GM21529 (cell line): ENCODE measurements at regions not wholly inside any gene's neighbourhood (a gene's known extent, or its start where the extent isn't known, plus 50 kb on each side); places are given as distances from the start of the nearest gene placed in this dataset.

Experiments
- ATAC-seq: cut with Tn5 transposase; IDR thresholded peaks from one replicate; pipeline ENCODE4 v1.9.1; 2021; ENCODE audit not compliant: unreplicated experiment

DNA sequence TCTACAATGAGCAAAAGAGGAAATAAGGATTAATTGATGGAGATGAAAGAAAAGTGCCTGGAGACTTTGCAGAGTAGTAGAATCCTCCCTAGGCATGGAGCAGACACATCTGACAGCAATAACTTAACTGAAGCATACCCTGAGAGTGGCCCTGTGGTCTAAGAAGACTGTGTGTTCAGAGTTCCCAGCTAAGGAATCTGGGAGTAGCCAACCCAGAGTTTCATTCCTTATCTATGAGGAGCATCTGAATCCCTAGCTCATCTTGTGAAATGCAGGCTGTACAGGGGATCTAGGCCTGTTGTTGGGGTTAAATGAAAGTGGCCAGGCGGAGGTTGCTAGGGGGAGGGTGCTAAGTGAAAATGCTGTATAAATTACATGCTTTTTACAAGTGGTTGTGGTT is 233.1 kb upstream of the FBXL7 start:
- ATAC-seq, result no peak

DNA sequence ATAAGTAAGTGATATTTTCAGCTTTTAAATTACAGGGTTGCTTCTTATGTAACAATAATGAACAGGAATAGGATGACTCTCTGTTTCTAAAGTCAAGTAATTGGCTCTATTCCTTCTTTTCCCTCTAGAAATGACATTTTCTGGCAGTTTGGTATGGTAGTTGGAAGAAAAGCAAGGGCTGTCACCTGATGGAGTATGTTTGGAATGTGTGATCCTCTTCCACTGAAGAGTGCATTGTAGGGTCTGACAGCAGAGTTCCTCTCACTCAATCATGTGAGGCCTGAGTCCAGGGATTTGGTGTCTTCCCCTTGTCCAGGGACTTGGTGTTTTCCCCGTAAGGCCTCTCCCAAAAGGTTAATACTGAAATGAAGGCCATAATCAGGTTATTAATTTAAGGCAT is 233.8 kb upstream of the FBXL7 start:
- ATAC-seq, result no peak

DNA sequence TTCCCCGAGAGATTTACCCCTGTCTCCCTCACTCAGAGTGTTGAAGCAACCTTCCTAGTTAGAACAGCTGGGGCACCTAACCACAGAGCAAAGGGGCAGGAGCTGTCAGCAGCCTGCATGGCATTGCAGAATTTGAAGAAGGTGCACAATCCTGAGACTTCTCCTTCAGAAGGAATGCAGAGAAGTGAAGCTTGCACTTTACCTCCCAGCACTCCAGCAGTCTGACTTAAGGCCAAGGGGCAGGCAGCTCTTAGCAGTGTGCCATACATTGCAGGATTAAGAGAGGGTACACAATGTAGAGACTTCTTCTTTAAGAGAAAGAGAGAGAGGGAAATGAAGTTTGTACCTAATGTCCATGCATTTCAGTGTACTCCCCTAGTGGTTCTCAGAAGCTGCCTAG is 236.0 kb upstream of the FBXL7 start:
- ATAC-seq, result no peak

DNA sequence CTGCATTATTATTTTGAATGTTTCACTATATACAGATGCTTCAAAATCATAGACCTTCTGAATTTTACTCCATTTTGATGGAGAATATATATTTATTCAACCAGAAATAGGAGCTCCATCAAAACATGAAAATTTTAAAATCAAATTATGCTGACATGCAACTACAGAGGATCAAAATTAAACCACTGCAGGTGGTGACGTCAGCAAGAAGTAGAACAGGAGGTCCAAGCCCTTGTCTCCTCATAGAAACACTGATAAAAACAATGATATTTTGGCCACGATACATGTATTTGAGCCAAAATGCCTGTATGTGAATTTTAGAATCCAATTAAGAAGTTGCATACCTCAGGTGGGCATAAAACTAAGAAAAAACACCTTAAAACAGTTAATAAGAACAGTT is 236.6 kb upstream of the FBXL7 start:
- ATAC-seq, result no peak

DNA sequence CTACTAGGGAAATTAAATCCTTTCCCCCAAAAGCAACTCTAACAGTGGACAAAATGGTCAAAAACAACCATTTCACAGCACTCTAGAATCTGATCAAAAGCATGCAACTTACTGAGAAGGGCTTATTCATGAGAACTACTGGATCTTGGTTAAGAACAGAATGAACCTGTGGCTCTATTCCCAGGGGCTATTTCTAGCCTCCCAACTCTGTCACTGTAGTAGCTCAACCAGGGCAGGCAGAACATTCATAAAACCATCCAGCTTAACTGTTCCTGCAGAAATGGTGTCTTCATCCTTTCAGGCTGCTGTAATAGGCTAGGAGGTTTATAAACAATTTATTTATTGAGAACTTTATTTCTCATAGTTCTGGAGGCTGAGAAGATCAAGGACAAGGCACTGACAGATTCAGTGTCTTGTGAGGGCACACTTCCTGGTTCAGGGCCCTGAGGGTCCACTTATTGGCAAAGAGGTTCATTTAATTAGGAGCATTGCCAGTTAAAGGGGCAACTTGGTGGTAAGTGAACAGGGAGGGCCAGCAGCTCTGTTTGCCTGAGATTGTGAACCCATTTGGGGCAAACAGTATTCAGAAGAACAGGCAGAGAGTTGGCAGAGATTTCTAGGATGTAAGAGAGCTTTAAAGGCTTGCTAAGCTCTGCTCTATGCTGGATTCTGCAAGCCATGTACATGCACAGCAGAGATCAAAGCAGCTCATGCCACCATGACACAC is 238.5 kb upstream of the FBXL7 start:
- ATAC-seq, result no peak

DNA sequence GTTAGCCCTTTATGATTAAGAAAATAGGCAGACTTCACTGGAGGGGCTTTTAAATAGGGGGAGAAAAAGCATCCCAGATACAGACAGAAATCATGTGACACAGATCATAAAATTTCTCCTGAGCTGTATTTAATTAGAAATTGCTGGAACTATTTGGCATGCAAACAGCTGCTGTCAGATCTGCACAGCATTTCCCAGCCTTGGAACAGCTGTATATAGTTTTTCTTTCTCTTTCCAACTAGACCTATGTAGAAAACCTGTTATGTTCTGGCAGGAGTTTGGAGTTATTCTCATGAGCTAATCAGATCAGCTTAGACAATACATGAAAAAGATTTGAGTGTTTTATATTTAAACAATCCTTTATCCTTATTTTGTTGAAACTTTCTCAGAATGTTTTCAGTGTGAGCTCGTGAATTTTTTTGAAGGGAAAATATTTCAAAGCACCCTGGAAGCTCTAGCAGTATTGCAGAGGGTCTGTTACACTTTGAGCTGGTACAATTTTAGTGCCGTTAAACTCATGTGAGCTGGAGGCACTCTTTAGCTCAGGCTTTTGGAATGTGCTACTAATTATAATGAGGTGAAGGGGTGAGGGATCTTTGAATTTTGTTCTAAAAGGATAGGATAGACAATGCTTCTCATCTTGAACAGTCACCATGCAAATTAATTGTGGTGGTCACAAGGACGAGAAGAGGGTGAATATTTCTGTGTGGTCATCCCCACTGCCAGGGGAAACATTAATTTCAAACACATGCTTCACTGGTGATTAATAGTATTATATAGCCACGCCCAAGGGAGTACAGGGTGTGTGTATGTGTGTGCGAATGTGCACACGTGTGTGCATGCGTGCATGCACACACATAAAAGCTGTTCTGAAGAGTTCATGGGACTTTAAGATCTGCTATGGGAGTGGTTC is 239.4 kb upstream of the FBXL7 start:
- no peak for ATAC-seq

DNA sequence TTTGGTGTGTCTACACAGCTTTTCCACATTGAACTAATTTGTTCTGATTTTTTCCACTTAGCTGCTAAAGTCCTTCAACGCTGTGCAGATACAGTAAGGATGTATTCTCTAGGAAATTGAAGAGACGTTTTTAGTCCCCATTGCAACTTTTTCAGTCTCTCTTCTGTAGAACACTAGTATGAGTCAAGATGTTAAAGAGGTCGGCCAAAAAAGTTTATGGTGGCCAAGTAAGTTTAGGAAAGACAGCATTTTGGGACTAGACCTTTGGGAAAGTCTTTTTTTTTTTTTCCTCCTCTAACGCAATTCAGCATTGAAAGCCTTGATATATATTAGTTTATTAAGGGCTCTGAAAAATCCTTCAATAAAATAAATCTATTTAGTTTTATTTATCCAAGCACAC is 243.5 kb upstream of the FBXL7 start:
- no peak for ATAC-seq

DNA sequence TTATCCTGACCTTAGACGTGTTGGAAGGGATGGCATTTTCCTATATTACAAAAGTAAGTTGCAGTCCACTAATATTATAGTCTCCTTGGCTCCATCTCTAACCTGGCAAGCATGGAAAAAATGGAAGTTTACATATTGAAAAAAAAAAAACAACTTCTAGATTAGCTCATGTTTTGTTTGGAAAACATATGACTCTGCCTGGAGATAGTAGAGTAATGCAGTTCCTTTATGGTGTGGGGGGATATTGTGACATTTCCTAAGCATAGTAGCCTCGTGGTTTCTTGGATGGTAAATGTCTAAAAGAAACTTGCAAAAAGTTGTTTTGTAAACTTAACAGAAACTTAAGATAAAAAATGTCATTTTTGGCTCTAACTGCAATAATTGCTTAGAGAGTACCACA is 244.4 kb upstream of the FBXL7 start:
- no peak for ATAC-seq

DNA sequence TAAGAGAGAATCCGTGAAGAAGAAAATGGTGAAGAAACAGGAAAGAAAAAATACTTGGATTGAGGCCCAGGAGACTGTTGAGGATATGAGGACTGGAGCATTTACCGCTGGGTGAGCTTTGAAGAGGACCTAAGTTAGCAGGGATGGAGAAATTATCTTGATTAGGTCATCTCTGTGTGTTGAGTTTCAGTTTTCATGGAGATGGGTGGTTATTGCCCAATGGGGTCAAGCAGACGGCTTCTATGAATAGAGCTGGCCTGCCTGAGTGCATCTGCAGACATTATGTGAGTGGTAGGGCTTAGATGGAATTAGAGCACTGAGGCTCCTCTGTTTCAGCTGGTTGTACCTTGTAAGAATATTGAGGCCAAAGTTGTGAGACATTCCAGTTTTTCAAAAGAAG is 245.4 kb upstream of the FBXL7 start:
- ATAC-seq, result no peak

DNA sequence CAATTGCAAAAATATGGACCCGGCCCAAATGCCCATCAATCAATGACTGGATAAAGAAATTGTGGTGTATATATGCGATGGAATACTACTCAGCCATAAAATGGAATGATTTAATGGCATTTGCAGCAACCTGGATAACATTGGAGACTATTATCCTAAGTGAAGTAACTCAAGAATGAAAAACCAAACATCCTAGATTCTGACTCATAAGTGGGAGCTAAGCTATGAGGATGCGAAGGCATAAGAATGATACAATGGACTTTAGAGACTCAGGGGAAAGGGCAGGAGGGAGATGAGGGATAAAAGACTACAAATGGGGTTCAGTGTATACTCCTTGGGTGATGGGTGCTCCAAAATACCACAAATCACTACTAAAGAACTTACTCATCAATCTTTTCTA is 247.6 kb upstream of the FBXL7 start:
- no peak for ATAC-seq

DNA sequence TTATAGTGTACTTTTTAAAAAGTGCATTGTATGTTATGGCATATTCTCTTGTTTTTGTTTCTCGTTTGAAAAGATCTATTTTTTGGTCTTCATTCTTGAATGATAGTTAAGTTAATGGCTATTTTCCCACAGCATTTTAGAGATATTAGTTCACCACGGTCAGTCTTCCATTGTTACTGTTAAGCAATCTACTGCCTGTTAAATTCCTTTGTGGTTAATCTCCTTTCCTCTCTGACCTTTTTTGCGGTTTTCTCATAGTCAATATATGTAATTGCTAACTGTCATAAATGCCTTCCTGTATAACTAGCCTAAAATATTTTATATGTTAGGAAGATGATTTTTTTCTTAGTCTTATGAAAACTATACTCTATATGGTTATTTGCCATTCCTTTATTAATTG is 250.8 kb upstream of the FBXL7 start:
- ATAC-seq, result no peak

DNA sequence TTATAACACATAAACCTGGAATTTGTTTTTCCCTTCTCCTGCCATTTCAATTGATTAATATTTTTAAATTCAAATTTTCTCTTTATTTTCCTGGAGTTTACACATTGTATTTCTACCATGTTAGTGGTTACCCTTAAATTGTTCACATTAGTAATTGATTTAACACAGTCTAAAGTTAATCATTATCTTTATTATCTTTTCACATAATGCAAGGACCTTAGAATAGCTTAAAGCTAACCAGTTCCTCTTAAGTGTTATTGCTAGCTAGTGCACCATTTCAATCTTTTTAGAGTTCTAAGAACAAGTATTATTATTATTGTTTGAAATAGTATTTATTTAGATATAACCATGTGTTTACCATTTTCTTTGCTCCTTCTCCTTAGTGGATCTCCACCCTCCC is 251.2 kb upstream of the FBXL7 start:
- ATAC-seq, result no peak

DNA sequence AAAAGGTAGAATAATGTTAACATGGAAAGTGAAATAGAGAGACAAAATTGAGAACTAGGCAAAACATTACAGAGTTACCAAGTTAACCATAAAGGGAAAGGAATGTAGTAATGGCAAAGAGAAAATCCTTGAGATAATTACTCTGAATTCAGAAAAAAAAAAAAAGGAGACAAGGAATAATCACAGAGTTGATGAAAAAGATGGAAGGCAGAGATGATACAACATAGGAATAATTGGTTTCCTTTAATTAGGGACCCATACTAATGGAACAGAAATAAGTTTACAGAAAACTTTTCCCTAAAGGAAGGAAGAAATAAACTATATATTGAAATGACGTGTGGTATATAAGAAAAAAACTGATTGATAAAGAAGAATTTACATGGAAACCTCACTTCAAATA is 254.1 kb upstream of the FBXL7 start:
- no peak for ATAC-seq

DNA sequence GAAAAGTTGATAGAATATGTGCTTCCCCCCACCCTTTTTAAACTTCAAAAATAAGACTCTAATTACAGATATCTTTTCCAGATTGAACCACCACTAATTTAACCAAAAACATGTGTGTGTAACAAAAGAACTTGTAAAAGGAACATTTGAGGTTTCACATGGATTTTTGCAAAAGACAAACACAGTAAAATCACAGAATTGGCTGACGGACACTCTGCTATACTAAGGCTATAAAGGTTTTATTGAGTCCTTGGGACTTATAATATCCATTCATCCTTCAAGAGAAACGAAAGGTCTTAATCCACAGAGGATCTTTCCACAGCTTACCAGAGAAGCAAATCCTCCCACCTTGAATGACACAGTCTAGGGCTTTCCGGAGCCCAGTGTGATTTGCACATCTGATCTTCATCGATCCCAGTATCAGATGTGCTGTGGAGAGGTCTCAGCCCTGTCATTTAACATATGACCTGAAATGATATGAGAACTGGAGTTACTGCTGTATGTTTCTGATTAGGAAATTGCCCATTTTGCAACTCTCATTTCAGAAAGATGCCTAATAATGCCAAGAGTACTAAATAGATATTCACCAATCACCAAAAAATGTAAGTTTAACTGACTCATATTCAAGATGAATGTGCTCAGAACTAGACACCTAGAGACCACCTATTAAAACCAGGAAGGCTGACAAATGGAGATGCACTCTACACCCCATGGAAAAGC is 256.5 kb upstream of the FBXL7 start:
- no peak for ATAC-seq

DNA sequence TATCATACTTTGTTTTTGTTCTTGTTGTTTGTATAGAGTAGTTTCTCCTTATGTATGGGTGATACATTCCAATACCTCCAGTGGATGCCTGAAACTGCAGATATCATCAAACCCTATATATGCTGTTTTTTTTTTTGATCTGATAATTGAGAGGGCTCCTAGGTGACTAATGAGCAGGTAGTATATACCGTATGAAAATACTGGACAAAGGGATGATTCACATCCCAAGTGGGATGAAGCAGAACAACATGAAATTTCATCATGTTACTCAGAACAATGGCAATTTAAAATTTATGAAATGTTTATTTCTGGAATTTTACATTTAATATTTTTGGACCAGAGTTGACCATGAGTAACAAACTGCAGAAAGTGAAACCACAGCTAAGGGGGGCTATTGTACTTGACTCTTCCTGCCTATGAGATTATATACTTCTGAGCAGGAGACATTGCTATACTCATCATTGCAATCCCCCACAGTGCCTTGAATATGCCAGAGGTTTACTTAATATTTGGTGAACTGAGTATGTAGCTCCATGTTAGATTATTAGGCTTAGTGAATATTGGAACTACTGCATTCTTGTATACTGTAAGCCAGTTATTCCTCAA is 258.7 kb upstream of the FBXL7 start:
- no peak for ATAC-seq

DNA sequence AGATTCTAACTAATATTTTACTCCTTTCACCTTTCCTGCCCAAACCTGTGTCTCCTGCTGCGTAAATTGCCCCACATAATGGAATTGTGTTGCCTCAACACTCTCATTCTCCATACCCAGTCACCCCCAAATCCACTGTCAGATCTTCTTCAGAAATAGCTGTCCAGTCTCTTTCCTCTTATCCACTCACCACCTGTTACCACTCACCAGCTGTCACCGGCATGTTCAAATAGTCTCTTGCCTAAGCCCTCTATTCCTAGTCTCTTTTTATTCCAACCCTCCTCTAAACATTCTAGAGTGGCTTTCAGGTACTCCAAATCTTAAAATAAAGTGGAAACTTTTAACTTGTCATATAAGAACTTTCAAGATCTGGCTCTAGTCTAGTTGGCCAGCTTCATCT is 262.0 kb upstream of the FBXL7 start:
- ATAC-seq, result no peak

DNA sequence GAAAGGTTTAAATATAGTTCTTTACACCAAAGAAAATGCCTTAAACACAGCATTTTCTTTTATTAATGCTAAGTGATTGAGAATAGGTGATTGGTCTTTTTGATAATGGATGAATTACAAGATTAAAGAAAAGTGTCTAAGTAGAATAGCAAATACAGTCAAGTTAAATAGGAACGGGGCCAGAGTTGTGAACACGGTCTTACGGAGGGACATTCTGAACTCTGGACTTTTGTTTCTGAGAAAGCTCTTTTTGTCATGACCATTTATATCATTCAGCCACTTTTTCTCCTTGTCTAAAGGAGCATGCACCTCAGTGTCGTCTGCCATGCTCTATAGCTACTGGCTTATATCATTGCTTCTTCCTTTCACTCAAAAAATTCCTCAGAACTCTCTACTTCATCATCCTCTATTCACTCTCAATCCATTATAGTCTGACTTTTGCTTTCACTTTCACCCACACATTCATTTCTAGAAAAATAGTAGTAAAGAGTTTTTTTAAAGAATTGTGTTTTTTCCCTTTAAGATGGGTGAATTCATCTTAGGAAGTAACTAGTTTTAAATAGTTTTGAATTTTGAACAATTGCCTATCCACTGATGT is 263.0 kb upstream of the FBXL7 start:
- no peak for ATAC-seq

DNA sequence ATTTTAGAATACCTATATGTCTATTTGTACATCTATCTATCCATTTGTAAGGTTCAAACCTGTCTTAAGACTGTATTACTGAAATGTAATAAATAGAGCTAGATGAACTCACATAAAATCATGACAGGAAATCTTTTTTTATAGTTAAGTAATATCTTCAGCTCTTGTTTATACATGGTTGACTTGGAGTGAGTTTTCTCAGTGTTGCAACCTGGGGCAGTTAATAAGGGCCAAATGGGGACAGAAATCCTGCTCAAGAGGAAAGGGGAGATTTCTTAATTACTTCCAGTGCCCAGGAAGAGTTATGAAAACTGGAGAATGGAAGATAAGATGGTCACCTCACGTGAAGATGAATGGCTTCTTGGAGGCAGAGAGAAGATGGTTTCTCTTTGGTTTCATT is 265.1 kb upstream of the FBXL7 start:
- no peak for ATAC-seq

DNA sequence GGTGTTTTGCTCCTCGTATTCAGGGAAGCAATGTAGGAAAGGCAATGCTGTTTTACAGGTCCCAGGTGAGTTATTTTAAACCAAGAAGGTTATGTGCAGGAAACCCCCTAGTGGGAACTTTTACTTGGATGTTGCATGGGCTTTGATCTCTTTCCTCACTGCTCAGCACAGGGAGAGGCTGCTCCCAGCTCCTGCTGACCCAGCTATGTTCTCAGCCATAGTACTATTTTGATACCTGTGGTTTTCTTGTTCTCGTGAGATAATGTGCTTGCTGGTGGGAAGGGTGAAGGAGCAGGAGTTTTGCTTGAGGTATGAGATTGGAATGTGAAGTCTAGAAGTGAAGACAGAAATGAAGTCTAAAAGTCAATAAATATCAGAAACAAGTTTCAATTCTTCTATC is 265.6 kb upstream of the FBXL7 start:
- ATAC-seq, result no peak

DNA sequence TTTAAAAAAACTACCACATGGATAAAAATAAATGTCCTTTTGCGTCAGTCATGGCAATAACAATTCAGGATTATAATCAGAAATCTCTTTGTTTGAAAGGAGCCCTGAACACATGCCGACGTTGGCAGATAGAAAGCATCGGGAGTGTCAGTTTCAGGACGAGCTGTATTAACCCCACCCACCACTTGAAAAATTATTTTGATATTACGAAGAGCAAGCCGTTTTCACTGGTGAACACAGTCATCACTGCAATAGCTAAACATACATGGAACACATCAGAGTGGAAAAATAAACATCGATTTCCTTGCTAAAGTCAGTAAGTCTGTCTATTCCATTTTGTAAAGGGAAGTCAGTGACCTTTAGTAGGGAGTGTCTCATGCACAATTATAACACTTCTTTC is 266.4 kb upstream of the FBXL7 start:
- ATAC-seq, result no peak

DNA sequence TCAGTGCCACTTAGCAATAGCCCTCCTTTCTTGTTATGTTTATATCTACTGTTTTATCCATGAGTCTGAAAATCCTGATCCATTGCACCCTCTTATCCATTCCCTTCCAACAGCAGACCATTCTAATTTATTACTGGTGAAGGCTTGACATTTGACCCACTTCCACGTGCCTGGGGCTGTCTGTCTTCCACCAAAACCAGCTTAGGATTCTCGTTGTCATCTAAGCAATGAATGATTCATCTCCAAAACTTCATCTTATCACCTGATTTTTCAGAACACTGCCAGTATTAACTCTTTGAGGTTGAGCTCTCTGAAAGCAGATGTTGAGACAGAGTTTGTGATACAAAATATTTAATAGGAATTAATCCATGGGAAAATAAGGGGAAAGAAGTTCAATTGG is 277.8 kb upstream of the FBXL7 start:
- ATAC-seq, result no peak
